ENCODE measurements at regions not wholly inside any gene's neighbourhood (a gene's known extent, or its start where the extent isn't known, plus 50 kb on each side); places are given as distances from the start of the nearest gene placed in this dataset.
"Not testable (repeated sequence)": the region's sequence is repeated elsewhere in the genome, so short reads cannot be mapped to it uniquely, and the experiment has no call there.

- Mint-ChIP-seq H3K4me1 (ENCODE audit: low read depth) (no peaks in the 10 kb centered on the region), H3K27me3 (ENCODE audit: low read depth) (peaks cover 20% of the 10 kb centered on the region), H3K36me3 (ENCODE audit: low read depth) (no peaks in the 10 kb centered on the region), H3K4me3 (no peak overlapping the region), H3K9me3 (no peaks in the 10 kb centered on the region), H3K27ac (no peak overlapping the region)
- no peak for DNase-seq (ENCODE audit: low spot score)
Observed at GRCh38 chr14:89085231-89085731, 260.8 kb downstream of the TTC8 start.

DNA sequence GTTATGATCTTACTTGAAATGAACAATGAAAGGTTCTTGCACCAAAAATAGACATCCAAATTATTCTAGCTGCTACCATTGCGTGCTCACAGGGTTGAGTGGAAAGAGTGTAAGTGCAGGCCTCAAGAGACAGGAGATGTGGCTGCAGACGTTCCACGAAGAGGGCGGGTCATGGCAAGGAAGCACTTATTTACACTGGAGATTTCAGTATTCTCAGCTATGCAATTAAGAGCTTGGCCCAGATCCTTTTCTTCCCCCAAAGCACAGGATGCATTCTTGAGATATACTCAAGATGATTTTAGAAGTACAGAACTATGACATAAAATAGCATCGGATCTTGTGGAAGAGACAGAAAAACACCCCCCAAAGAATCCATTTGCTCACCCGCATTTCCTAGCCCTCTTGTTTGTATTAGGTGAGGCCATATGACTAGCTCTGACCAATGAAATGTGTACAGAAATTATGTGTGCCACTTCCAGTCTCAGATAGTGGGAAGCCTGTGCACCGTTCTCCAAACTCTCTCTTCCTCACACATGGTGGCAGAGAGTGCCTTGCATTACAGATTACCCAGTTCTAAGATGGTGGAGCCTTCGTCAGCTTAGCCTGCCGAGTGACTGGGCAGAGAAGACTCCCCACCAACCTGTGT lies 261.4 kb downstream of the TTC8 start:
- no peak for DNase-seq (ENCODE audit: low spot score)
- H3K4me1 Mint-ChIP-seq (ENCODE audit: low read depth): no peaks in the 10 kb centered on the region
- no peak overlapping the region for H3K27ac Mint-ChIP-seq
- peaks cover 20% of the 10 kb centered on the region for H3K27me3 Mint-ChIP-seq (ENCODE audit: low read depth)
- no peaks in the 10 kb centered on the region for H3K9me3 Mint-ChIP-seq
- H3K36me3 Mint-ChIP-seq (ENCODE audit: low read depth): no peaks in the 10 kb centered on the region
- no peak overlapping the region for H3K4me3 Mint-ChIP-seq

GRCh38 chr14:89088530-89088929 lies 264.1 kb downstream of the TTC8 start:
- DNase-seq (ENCODE audit: low spot score): no peak
- no peak overlapping the region for H3K27ac Mint-ChIP-seq
- no peaks in the 10 kb centered on the region for H3K9me3 Mint-ChIP-seq
- peaks cover 12% of the 10 kb centered on the region for H3K27me3 Mint-ChIP-seq (ENCODE audit: low read depth)
- H3K36me3 Mint-ChIP-seq (ENCODE audit: low read depth): no peaks in the 10 kb centered on the region
- no peaks in the 10 kb centered on the region for H3K4me1 Mint-ChIP-seq (ENCODE audit: low read depth)
- no peak overlapping the region for H3K4me3 Mint-ChIP-seq

GRCh38 chr14:89089330-89089729 lies 264.9 kb downstream of the TTC8 start:
- Mint-ChIP-seq H3K27ac (no peak overlapping the region), H3K36me3 (ENCODE audit: low read depth) (no peaks in the 10 kb centered on the region), H3K4me1 (ENCODE audit: low read depth) (no peaks in the 10 kb centered on the region), H3K9me3 (no peaks in the 10 kb centered on the region), H3K4me3 (no peak overlapping the region), H3K27me3 (ENCODE audit: low read depth) (peaks cover 9% of the 10 kb centered on the region)
- DNase-seq (ENCODE audit: low spot score): no peak

GRCh38 chr14:89091781-89092180 lies 267.3 kb downstream of the TTC8 start:
- no peak for DNase-seq (ENCODE audit: low spot score)
- Mint-ChIP-seq H3K4me1 (ENCODE audit: low read depth) (no peaks in the 10 kb centered on the region), H3K27me3 (ENCODE audit: low read depth) (peaks cover 9% of the 10 kb centered on the region), H3K27ac (no peak overlapping the region), H3K9me3 (no peaks in the 10 kb centered on the region), H3K4me3 (no peak overlapping the region), H3K36me3 (ENCODE audit: low read depth) (no peaks in the 10 kb centered on the region)

- no peak overlapping the region for H3K27ac Mint-ChIP-seq
- no peaks in the 10 kb centered on the region for H3K9me3 Mint-ChIP-seq
- H3K4me1 Mint-ChIP-seq (ENCODE audit: low read depth): no peaks in the 10 kb centered on the region
- DNase-seq (ENCODE audit: low spot score): no peak
- no peak overlapping the region for H3K4me3 Mint-ChIP-seq
- peaks cover 8% of the 10 kb centered on the region for H3K27me3 Mint-ChIP-seq (ENCODE audit: low read depth)
- no peaks in the 10 kb centered on the region for H3K36me3 Mint-ChIP-seq (ENCODE audit: low read depth)
Observed at GRCh38 chr14:89093083-89093730, 268.8 kb downstream of the TTC8 start.

DNA sequence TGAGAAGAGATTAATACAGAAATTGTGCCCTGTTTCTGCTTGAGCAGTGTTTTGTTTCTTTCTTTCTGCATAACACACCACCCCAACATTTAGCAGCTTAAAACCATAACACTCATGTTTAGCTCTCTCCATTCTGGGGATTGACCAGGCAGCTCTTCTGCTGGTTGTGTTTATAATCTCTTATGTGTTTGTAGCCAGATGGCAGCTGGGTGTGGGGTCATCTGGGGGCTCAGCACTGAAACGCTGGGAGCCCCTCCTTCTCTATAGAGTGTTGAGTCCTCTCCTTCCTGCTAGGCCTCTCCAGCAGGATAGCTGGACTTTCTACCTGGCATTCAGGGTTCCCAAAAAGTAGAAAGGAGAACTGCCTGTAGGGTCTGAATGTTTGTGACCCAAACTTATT lies 270.6 kb downstream of the TTC8 start:
- no peaks in the 10 kb centered on the region for H3K36me3 Mint-ChIP-seq (ENCODE audit: low read depth)

DNA sequence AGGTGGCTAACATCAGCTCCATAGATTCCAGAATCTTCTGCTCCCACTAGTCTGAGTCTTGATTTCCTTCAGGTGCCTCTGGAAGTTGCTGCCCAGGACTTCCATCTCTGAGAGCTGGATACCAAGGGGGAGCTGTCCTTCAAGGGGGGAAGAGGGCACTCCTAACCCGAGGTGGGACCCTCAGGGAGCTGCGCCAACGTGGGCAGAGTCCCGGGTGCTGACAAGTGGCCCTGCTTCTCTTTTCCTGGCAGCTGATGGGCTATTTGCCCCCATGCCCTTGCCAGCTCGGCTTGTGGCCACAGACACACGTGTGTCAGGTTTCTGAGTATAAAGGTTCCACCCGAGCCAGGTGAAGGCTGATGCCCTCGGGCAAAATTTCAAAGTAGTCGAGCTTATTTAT lies 272.5 kb downstream of the TTC8 start:
- no peaks in the 10 kb centered on the region for H3K36me3 Mint-ChIP-seq (ENCODE audit: low read depth)
- no peaks in the 10 kb centered on the region for H3K4me1 Mint-ChIP-seq (ENCODE audit: low read depth)

More for the DNA sequence above, 270.6 kb downstream of the TTC8 start:
- Mint-ChIP-seq H3K27ac (no peak overlapping the region), H3K27me3 (ENCODE audit: low read depth) (peaks cover 4% of the 10 kb centered on the region), H3K4me3 (no peak overlapping the region), H3K9me3 (no peaks in the 10 kb centered on the region), H3K4me1 (ENCODE audit: low read depth) (no peaks in the 10 kb centered on the region)
- DNase-seq (ENCODE audit: low spot score): no peak

GRCh38 chr14:89098254-89098653 lies 273.8 kb downstream of the TTC8 start:
- no peak overlapping the region for H3K4me3 Mint-ChIP-seq
- no peaks in the 10 kb centered on the region for H3K36me3 Mint-ChIP-seq (ENCODE audit: low read depth)
- H3K9me3 Mint-ChIP-seq: no peaks in the 10 kb centered on the region

More for the DNA sequence above, 272.5 kb downstream of the TTC8 start:
- H3K4me3 Mint-ChIP-seq: no peak overlapping the region
- no peak overlapping the region for H3K27ac Mint-ChIP-seq
- peaks cover 6% of the 10 kb centered on the region for H3K27me3 Mint-ChIP-seq (ENCODE audit: low read depth)
- DNase-seq (ENCODE audit: low spot score): no peak
- no peaks in the 10 kb centered on the region for H3K9me3 Mint-ChIP-seq

GRCh38 chr14:89104171-89104817 lies 279.8 kb downstream of the TTC8 start:
- H3K27me3 Mint-ChIP-seq (ENCODE audit: low read depth): peaks cover 21% of the 10 kb centered on the region
- not testable (repeated sequence) for H3K4me3 Mint-ChIP-seq; H3K9me3 Mint-ChIP-seq; DNase-seq (ENCODE audit: low spot score); H3K4me1 Mint-ChIP-seq (ENCODE audit: low read depth); H3K27ac Mint-ChIP-seq; H3K36me3 Mint-ChIP-seq (ENCODE audit: low read depth)

More at GRCh38 chr14:89098254-89098653, 273.8 kb downstream of the TTC8 start:
- Mint-ChIP-seq H3K27me3 (ENCODE audit: low read depth) (peaks cover 13% of the 10 kb centered on the region), H3K27ac (no peak overlapping the region), H3K4me1 (ENCODE audit: low read depth) (no peaks in the 10 kb centered on the region)
- no peak for DNase-seq (ENCODE audit: low spot score)

- not testable (repeated sequence) for H3K36me3 Mint-ChIP-seq (ENCODE audit: low read depth); H3K4me3 Mint-ChIP-seq; H3K9me3 Mint-ChIP-seq; DNase-seq (ENCODE audit: low spot score); H3K27ac Mint-ChIP-seq; H3K4me1 Mint-ChIP-seq (ENCODE audit: low read depth)
- peaks cover 21% of the 10 kb centered on the region for H3K27me3 Mint-ChIP-seq (ENCODE audit: low read depth)
Observed at GRCh38 chr14:89104861-89105260, 280.4 kb downstream of the TTC8 start.
